ENCODE measurements at regions not wholly inside any gene's neighbourhood (a gene's known extent, or its start where the extent isn't known, plus 50 kb on each side); places are given as distances from the start of the nearest gene placed in this dataset.

GRCh38 chr11:45741032-45741431, 63.9 kb upstream of the SLC35C1 start:
- Histone ChIP-seq H3K9ac (ENCODE audit: extremely low read depth, insufficient read length, low read length) (no peak overlapping the region), H2BK15ac (ENCODE audit: low read depth, low read length) (no peak overlapping the region)

More at GRCh38 chr11:45741032-45741431, 63.9 kb upstream of the SLC35C1 start:
- Histone ChIP-seq H3K14ac (ENCODE audit: insufficient read depth, low read length) (no peak overlapping the region), H4K8ac (replicated peaks; ENCODE audit: insufficient read length, low read depth, low read length) (no peak overlapping the region), H3K23ac (ENCODE audit: insufficient read length, low read depth, low read length) (no peak overlapping the region), H2BK12ac (ENCODE audit: insufficient read length, low read depth, low read length) (no peak overlapping the region), H3K79me1 (ENCODE audit: insufficient read depth, low read depth, low read length, poor library complexity, severe bottlenecking) (no peaks in the 10 kb centered on the region), H2AK5ac (ENCODE audit: insufficient read length, low read length) (no peak overlapping the region), H3K4me1 (ENCODE audit: insufficient read depth, low read length) (peaks cover 5% of the 10 kb centered on the region; the same call in 1 of the 2 replicates), H2AFZ (ENCODE audit: low read length) (no peak overlapping the region), H2BK120ac (ENCODE audit: low read depth, low read length, poor library complexity, severe bottlenecking) (no peak overlapping the region), H3K9me3 (ENCODE audit: control insufficient read depth, low read depth, low read length) (no peaks in the 10 kb centered on the region), H3T11ph (ENCODE audit: low read length) (no peak overlapping the region), H4K91ac (ENCODE audit: insufficient read length, low read depth, low read length) (no peak overlapping the region), H3K4me2 (ENCODE audit: insufficient read depth, insufficient read length, low read length) (no peak overlapping the region), H4K5ac (ENCODE audit: insufficient read length, low read depth, low read length) (no peak overlapping the region), H3K4ac (ENCODE audit: low read depth, low read length) (no peak overlapping the region), H4K20me1 (ENCODE audit: control insufficient read depth, insufficient read depth, insufficient read length) (no peaks in the 10 kb centered on the region), H3K27me3 (ENCODE audit: insufficient read depth, low read length) (no peaks in the 10 kb centered on the region), H3K79me2 (ENCODE audit: insufficient read depth, low read length) (no peaks in the 10 kb centered on the region), H2BK5ac (ENCODE audit: insufficient read length, low read length) (no peak overlapping the region), H3K27ac (ENCODE audit: insufficient read length, low read depth, low read length) (no peak overlapping the region), H3K56ac (ENCODE audit: insufficient read length, low read depth, low read length) (no peak overlapping the region), H3K18ac (ENCODE audit: insufficient read length, low read depth, low read length) (no peak overlapping the region), H2BK20ac (ENCODE audit: low read depth, low read length, poor library complexity, severe bottlenecking) (no peak overlapping the region), H3K23me2 (ENCODE audit: insufficient read length, low read depth, low read length, poor library complexity, severe bottlenecking) (no peaks in the 10 kb centered on the region)
- Mint-ChIP-seq H3K27ac (no peak overlapping the region), H3K9me3 (peaks cover 14 to 17% of the 10 kb centered on the region in 2 experiments), H3K4me3 (no peak overlapping the region), H3K36me3 (ENCODE audit: insufficient read depth in 1 of 3, low read depth in 3 of 3) (peaks cover 2 to 14% (median 9%) of the 10 kb centered on the region in 3 experiments; a peak in 5 of 7 replicates), H3K4me1 (peaks cover 19 to 25% of the 10 kb centered on the region in 2 experiments), H3K27me3 (ENCODE audit: low read depth) (peaks cover 8% of the 10 kb centered on the region)
- no peak for DNase-seq
- TF ChIP-seq, protein P1, sequence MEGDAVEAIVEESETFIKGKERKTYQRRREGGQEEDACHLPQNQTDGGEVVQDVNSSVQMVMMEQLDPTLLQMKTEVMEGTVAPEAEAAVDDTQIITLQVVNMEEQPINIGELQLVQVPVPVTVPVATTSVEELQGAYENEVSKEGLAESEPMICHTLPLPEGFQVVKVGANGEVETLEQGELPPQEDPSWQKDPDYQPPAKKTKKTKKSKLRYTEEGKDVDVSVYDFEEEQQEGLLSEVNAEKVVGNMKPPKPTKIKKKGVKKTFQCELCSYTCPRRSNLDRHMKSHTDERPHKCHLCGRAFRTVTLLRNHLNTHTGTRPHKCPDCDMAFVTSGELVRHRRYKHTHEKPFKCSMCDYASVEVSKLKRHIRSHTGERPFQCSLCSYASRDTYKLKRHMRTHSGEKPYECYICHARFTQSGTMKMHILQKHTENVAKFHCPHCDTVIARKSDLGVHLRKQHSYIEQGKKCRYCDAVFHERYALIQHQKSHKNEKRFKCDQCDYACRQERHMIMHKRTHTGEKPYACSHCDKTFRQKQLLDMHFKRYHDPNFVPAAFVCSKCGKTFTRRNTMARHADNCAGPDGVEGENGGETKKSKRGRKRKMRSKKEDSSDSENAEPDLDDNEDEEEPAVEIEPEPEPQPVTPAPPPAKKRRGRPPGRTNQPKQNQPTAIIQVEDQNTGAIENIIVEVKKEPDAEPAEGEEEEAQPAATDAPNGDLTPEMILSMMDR (conservative IDR thresholded peaks at IDR 0.05): no peak
- WGBS (ENCODE audit: extremely low coverage, insufficient read length, low lambda C conversion rate): no CpG with 5 or more reads among the region's 2 CpGs

Data from H9 (cell line).